Stimulated activated memory B cell treated with anti-CD40 and anti-IgM and Interleukin-4, amounts not matched to agents 10 μg/mL and 1 μg/mL and 100 μg/mL, for 72 hours (primary cell): ENCODE measurements at regions not wholly inside any gene's neighbourhood (a gene's known extent, or its start where the extent isn't known, plus 50 kb on each side); places are given as distances from the start of the nearest gene placed in this dataset.

Experiments
- ATAC-seq: fragments of 150-1000 bp; cut with Tn5 transposase; 2 replicates; pipeline ENCODE4 v1.10.0; 2021
- H3K27ac Mint-ChIP-seq: one replicate; pipeline ENCODE4 v1.8.0; 2022; ENCODE audit warnings: mild to moderate bottlenecking, mixed read lengths
- H3K27me3 Mint-ChIP-seq: one replicate; pipeline ENCODE4 v1.8.0; 2022; ENCODE audit warnings: mixed read lengths
- H3K36me3 Mint-ChIP-seq: one replicate; pipeline ENCODE4 v1.8.0; 2022; ENCODE audit warnings: mixed read lengths
- H3K4me1 Mint-ChIP-seq: one replicate; pipeline ENCODE4 v1.8.0; 2022; ENCODE audit warnings: mixed read lengths
- H3K4me3 Mint-ChIP-seq: one replicate; pipeline ENCODE4 v1.8.0; 2022; ENCODE audit warnings: mild to moderate bottlenecking, moderate library complexity, mixed read lengths
- H3K9me3 Mint-ChIP-seq: one replicate; pipeline ENCODE4 v1.8.0; 2022; ENCODE audit warnings: mixed read lengths

GRCh38 chr2:76288598-76288997 is 577.9 kb upstream of the GCFC2 start:
- no peak overlapping the region for H3K4me3 Mint-ChIP-seq

GRCh38 chr2:76288146-76288545 is 577.4 kb upstream of the GCFC2 start:
- H3K4me3 Mint-ChIP-seq = no peak overlapping the region
- ATAC-seq = no peak
- no peak overlapping the region for H3K27ac Mint-ChIP-seq
- H3K9me3 Mint-ChIP-seq = no peaks in the 10 kb centered on the region
- no peaks in the 10 kb centered on the region for H3K36me3 Mint-ChIP-seq
- no peaks in the 10 kb centered on the region for H3K4me1 Mint-ChIP-seq
- H3K27me3 Mint-ChIP-seq = no peaks in the 10 kb centered on the region

More at GRCh38 chr2:76288598-76288997, 577.9 kb upstream of the GCFC2 start:
- Mint-ChIP-seq H3K4me1 (no peaks in the 10 kb centered on the region), H3K36me3 (no peaks in the 10 kb centered on the region), H3K27ac (no peak overlapping the region), H3K27me3 (no peaks in the 10 kb centered on the region), H3K9me3 (no peaks in the 10 kb centered on the region)
- ATAC-seq = no peak

DNA sequence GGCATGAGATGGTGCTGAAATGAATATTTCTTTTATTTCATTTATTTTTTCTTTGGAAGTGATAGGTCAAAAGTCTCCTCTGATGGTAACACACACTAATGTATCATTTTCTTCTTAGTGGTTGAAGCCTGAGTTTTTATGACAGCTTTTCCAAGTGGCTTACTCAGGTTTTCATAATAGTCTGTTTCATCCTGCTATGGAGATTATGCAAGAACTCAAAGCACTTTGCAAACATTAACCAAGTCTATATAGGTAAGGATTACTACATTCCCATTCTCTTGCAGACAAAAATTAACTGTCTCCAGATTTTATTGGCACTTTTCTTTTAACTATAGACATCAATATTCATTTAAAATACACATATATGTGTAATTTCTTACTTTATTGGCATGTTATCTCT is 572.6 kb upstream of the GCFC2 start:
- Mint-ChIP-seq H3K4me3 (no peak overlapping the region), H3K27me3 (no peaks in the 10 kb centered on the region), H3K36me3 (no peaks in the 10 kb centered on the region), H3K9me3 (no peaks in the 10 kb centered on the region), H3K4me1 (no peaks in the 10 kb centered on the region), H3K27ac (no peak overlapping the region)
- ATAC-seq = no peak

DNA sequence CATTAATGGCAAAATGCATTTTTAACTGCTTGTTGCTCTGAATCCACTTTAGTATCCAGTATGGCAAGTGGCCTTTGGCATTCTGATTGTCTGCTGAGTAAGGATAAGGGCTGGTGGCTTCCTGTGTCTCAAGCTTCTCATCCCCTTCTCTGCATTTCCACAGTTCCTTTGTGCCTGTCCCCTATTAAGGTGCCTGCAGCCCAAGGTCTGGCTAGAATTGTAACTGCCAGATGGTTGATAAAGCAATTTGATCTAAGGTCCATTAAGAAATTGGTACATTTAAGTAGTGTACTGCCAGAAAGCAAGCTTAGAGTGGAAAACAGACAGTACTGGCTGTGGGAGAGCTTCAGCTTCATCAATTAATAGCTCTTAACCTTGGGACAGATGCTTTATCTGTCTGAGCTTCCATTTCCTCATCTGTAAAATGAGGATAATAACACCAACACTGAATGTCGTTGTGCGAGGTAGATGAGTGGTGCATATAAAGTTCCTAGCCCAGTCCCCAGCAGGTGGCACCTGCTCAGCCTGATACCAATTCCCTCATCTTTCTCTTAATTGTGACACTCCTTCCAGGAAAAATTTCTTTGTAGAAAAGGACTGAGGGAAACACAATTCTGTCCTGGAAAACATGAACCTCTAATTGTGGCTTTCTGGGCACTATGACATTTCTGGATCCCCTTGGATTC is 570.6 kb upstream of the GCFC2 start:
- H3K9me3 Mint-ChIP-seq = peaks cover 2% of the 10 kb centered on the region
- H3K36me3 Mint-ChIP-seq = no peaks in the 10 kb centered on the region

DNA sequence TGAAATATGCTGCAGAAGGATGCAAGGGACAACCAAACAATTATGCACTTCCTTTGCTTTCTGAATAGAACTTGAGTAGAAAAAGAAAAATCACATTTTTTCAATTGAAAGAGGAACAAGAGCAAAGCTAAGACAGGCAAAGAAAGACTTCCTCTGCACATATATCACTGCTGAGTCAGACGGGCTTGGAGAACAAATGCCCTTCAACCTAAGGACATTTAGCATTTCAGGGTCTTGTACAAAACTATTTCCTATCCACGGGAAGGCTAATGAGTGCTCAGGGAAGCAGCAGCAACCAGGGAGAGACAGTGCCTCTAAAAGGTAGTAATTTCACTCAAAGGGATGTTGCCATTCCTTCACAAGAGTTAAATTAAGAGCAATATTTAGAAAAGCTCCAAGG is 570.0 kb upstream of the GCFC2 start:
- no peaks in the 10 kb centered on the region for H3K4me1 Mint-ChIP-seq
- no peaks in the 10 kb centered on the region for H3K36me3 Mint-ChIP-seq
- no peaks in the 10 kb centered on the region for H3K27me3 Mint-ChIP-seq
- peaks cover 2% of the 10 kb centered on the region for H3K9me3 Mint-ChIP-seq
- ATAC-seq = no peak
- no peak overlapping the region for H3K27ac Mint-ChIP-seq
- H3K4me3 Mint-ChIP-seq = no peak overlapping the region

More for the DNA sequence above, 570.6 kb upstream of the GCFC2 start:
- Mint-ChIP-seq H3K4me3 (no peak overlapping the region), H3K4me1 (no peaks in the 10 kb centered on the region), H3K27ac (no peak overlapping the region), H3K27me3 (no peaks in the 10 kb centered on the region)
- ATAC-seq = no peak

- no peak for ATAC-seq
- no peaks in the 10 kb centered on the region for H3K36me3 Mint-ChIP-seq
- no peaks in the 10 kb centered on the region for H3K4me1 Mint-ChIP-seq
- H3K27me3 Mint-ChIP-seq = no peaks in the 10 kb centered on the region
- H3K27ac Mint-ChIP-seq = no peak overlapping the region
- peaks cover 2% of the 10 kb centered on the region for H3K9me3 Mint-ChIP-seq
- H3K4me3 Mint-ChIP-seq = no peak overlapping the region
Observed at GRCh38 chr2:76279142-76279541, 568.4 kb upstream of the GCFC2 start.

DNA sequence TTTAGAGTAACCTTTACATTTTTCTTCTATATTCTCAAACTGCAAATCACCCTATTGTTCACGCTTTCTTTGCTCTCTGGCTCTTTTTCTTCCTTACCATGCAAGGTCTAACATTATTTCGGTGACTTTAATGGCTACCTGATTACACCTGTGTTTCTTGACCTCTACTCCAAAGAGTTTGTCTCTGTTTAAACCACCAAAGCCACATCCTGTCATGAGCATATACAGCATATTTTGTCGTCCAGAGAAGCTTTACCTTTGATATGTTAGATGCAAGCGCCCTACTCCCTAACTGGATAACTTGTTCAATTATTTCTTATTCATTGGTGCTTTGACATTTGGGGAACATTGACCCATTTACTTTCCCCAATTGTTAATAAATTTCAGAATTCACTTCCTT is 565.1 kb upstream of the GCFC2 start:
- no peaks in the 10 kb centered on the region for H3K36me3 Mint-ChIP-seq
- ATAC-seq = no peak
- H3K4me3 Mint-ChIP-seq = no peak overlapping the region
- H3K4me1 Mint-ChIP-seq = no peaks in the 10 kb centered on the region
- peaks cover 2% of the 10 kb centered on the region for H3K9me3 Mint-ChIP-seq
- no peaks in the 10 kb centered on the region for H3K27me3 Mint-ChIP-seq
- H3K27ac Mint-ChIP-seq = no peak overlapping the region

DNA sequence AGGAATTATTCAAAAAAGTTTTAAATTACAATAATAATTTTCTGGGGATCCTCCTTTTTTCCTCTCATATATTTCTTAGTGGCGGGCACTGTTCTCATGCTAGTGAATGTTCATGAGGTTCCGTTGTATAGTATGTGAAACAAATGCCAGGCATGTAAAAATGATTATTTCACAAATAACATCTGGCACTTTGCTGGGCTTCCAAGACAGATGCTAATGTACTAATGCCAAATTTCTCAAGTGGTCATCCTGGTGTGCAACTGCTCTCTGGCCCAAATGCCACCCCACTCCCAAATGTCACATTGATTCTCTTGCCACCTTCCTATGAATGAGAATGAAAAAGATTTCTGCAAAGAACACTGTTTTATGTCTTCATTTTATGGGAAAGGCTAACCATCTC is 564.0 kb upstream of the GCFC2 start:
- Mint-ChIP-seq H3K4me3 (no peak overlapping the region), H3K36me3 (no peaks in the 10 kb centered on the region), H3K9me3 (peaks cover 2% of the 10 kb centered on the region), H3K27ac (no peak overlapping the region), H3K4me1 (no peaks in the 10 kb centered on the region), H3K27me3 (no peaks in the 10 kb centered on the region)
- no peak for ATAC-seq

DNA sequence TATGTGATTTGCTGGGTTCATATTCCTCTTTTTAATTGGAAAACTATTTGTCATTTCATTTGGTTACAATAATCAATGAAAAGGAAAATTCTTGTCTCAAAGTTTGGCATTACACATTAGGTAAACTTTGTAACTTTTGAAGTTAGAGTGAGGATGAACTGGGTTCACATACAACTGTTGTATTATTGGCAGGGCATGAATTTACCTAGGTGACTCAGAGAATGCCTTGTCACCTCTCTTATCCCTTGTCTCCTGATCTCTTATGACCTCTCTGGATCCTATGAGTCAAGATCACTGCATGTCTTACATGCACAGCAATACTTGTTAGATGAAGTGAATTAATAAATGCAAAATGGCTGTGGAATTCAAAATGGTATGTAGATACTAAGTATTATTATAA is 563.4 kb upstream of the GCFC2 start:
- Mint-ChIP-seq H3K4me1 (no peaks in the 10 kb centered on the region), H3K27ac (no peak overlapping the region), H3K4me3 (no peak overlapping the region), H3K36me3 (no peaks in the 10 kb centered on the region), H3K9me3 (peaks cover 2% of the 10 kb centered on the region), H3K27me3 (no peaks in the 10 kb centered on the region)
- ATAC-seq = no peak

- H3K4me1 Mint-ChIP-seq = no peaks in the 10 kb centered on the region
- H3K36me3 Mint-ChIP-seq = no peaks in the 10 kb centered on the region
- no peaks in the 10 kb centered on the region for H3K9me3 Mint-ChIP-seq
- no peak for ATAC-seq
- no peak overlapping the region for H3K4me3 Mint-ChIP-seq
- H3K27ac Mint-ChIP-seq = no peak overlapping the region
- no peaks in the 10 kb centered on the region for H3K27me3 Mint-ChIP-seq
Observed at GRCh38 chr2:76270096-76270710, 559.5 kb upstream of the GCFC2 start.

DNA sequence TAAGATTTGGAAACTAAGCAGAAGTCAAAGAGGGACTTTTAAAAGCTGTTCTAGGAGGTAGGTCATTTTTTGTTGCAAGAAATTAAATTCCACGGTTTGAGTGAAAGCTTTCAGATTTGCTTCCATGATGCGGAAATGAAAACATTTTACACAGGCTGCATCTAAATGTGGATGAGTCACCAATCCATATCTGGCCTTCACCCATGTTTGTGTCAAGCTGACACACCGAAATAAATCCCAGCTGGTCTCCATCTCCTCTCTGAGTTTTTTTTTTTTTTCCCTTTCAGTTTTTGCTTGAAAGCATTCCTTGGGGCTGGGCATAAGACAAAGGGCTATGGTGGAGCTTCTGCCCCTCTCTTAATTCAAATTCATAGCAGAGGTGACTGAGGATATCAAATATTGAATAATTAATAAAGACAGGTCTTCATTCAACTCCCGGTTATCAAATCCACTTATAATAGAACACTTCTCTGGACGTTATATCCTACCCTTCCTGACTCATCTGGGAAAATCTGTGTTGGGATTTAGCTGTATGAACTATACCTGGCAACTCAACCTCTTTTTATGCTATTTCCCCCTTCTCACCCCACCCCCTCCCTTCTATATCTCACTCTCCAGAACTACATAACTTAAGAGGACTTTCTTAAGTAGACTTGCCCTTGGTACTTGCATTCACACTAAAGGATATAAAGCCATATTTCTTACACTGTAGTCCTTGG is 558.3 kb upstream of the GCFC2 start:
- Mint-ChIP-seq H3K36me3 (no peaks in the 10 kb centered on the region), H3K4me3 (no peak overlapping the region), H3K9me3 (no peaks in the 10 kb centered on the region)

DNA sequence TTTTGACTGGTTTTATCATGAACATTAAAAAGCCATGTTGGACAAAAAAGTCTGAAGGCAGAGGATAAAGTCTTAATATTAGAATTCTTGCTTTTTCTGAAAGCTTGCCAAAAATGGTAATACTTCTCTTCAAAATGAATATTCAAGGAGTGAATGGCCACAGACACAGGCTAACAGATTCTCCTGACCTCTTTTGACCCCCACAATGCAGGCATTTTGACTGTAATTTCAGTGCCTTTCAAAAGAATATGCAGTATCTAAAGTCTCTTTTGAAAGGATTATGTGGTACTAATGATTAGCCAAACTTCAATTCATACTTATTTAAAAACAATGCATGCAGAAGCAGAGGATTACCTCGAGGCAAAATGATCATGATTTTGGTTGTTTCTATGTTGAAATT is 557.8 kb upstream of the GCFC2 start:
- H3K4me1 Mint-ChIP-seq = no peaks in the 10 kb centered on the region
- no peaks in the 10 kb centered on the region for H3K36me3 Mint-ChIP-seq
- no peak overlapping the region for H3K27ac Mint-ChIP-seq
- ATAC-seq = no peak
- no peaks in the 10 kb centered on the region for H3K9me3 Mint-ChIP-seq
- H3K4me3 Mint-ChIP-seq = no peak overlapping the region
- H3K27me3 Mint-ChIP-seq = no peaks in the 10 kb centered on the region

More for the DNA sequence above, 558.3 kb upstream of the GCFC2 start:
- Mint-ChIP-seq H3K27ac (no peak overlapping the region), H3K4me1 (no peaks in the 10 kb centered on the region), H3K27me3 (no peaks in the 10 kb centered on the region)
- no peak for ATAC-seq

DNA sequence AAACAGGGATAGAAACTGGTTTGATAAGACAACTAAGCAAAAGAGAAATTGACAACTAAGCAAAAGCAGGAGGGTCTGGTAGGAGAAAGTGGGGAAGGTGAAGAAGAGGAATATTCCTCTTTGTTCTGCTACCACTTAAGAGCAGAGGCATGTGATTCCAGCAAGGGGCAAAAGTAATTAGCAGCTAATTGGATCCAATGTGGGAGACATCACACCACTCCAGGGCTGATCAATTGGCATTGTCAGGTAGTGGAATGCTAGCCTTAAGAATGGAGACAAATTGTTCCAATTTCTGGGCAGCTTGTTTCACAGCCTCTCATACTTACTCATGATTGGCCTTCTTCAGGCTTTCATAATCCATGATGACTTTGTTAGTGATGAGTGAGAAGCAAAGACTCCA is 547.1 kb upstream of the GCFC2 start:
- no peaks in the 10 kb centered on the region for H3K9me3 Mint-ChIP-seq
- H3K4me1 Mint-ChIP-seq = no peaks in the 10 kb centered on the region
- H3K27ac Mint-ChIP-seq = no peak overlapping the region
- H3K4me3 Mint-ChIP-seq = no peak overlapping the region
- ATAC-seq = no peak
- no peaks in the 10 kb centered on the region for H3K27me3 Mint-ChIP-seq
- no peaks in the 10 kb centered on the region for H3K36me3 Mint-ChIP-seq

DNA sequence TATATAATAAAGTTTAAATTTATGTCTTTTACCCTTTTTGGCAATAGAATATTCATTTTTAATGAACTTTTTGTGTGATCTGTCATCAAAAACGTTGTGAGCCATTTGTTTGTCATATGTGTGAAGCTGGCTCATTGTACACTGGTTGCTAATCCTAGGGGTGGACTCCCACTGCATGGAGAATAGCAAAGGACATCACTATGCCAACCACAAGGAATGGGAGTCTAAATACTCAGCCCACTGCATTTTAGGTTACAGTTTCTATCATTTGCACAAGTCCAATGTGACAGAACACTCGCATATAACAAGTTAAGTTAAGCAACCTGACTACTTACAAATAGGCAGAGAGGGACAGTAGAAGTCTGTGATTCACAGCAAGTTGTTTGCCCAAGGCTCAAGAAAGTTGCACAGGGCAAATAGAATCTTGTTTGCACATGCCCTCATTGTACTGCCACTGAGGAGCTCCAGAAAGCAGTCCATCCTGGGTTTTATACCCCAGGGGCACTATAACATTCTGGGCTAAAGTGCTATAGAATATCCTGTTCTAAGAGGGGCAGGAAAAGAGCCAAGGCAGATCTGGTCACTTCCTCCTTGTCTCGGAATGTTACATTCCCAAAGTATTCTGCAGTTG is 545.9 kb upstream of the GCFC2 start:
- H3K9me3 Mint-ChIP-seq = no peaks in the 10 kb centered on the region
- H3K27ac Mint-ChIP-seq = no peak overlapping the region
- no peak for ATAC-seq
- H3K4me3 Mint-ChIP-seq = no peak overlapping the region
- no peaks in the 10 kb centered on the region for H3K27me3 Mint-ChIP-seq
- no peaks in the 10 kb centered on the region for H3K4me1 Mint-ChIP-seq
- H3K36me3 Mint-ChIP-seq = no peaks in the 10 kb centered on the region

- no peaks in the 10 kb centered on the region for H3K9me3 Mint-ChIP-seq
- ATAC-seq = no peak
- no peaks in the 10 kb centered on the region for H3K4me1 Mint-ChIP-seq
- H3K27me3 Mint-ChIP-seq = no peaks in the 10 kb centered on the region
- H3K27ac Mint-ChIP-seq = no peak overlapping the region
- no peaks in the 10 kb centered on the region for H3K36me3 Mint-ChIP-seq
- no peak overlapping the region for H3K4me3 Mint-ChIP-seq
Observed at GRCh38 chr2:76252704-76253103, 542.0 kb upstream of the GCFC2 start.
